GM23338 (cell line): ENCODE measurements at regions not wholly inside any gene's neighbourhood (a gene's known extent, or its start where the extent isn't known, plus 50 kb on each side); places are given as distances from the start of the nearest gene placed in this dataset.

Source experiments
- CREB1 ChIP-seq: fragments of 250-450 bp; sonication (Bioruptor Pico); IDR thresholded peaks from 2 replicates; pipeline ENCODE4 v1.5.0; 2020; ENCODE audit warnings: low read depth, mild to moderate bottlenecking, moderate library complexity
- EZH2phosphoT487 ChIP-seq: fragments of 200-600 bp; sonication (generic); IDR thresholded peaks from one replicate; pipeline ENCODE4 v1.8.1; 2018; ENCODE audit warnings: antibody characterized with exemption; ENCODE audit not compliant: unreplicated experiment
- JUNB ChIP-seq: IDR thresholded peaks from one replicate; pipeline ENCODE4 v1.6.1; 2016; ENCODE audit warnings: antibody characterized with exemption; ENCODE audit not compliant: unreplicated experiment
- NANOG ChIP-seq: IDR thresholded peaks from 2 replicates; pipeline ENCODE4 v1.6.1; 2016; ENCODE audit warnings: antibody characterized with exemption, borderline replicate concordance
- POLR2AphosphoS5 ChIP-seq: IDR thresholded peaks from 2 replicates; pipeline ENCODE4 v1.6.1; 2016; ENCODE audit warnings: antibody characterized with exemption, low read depth
- STAT1 ChIP-seq: IDR thresholded peaks from one replicate; pipeline ENCODE4 v1.6.1; 2016; ENCODE audit warnings: antibody characterized with exemption; ENCODE audit not compliant: unreplicated experiment
- ZNF114 ChIP-seq: fragments of 250-450 bp; sonication (Bioruptor Pico); IDR thresholded peaks from 2 replicates; pipeline ENCODE4 v1.5.0; 2020; ENCODE audit warnings: mild to moderate bottlenecking, moderate library complexity
- ZNF331 ChIP-seq: fragments of 250-450 bp; sonication (Bioruptor Pico); IDR thresholded peaks from 2 replicates; pipeline ENCODE4 v1.5.0; 2020; ENCODE audit warnings: low read depth, mild to moderate bottlenecking, moderate library complexity
- TF ChIP-seq, protein P1 (sequence below): fragments of 250-450 bp; sonication (Bioruptor Pico); IDR thresholded peaks from 2 replicates; pipeline ENCODE4 v1.5.0; 2020; ENCODE audit warnings: mild to moderate bottlenecking, moderate library complexity
- TF ChIP-seq, protein P2 (sequence below): IDR thresholded peaks from 2 replicates; pipeline ENCODE4 v1.6.1; 2016; ENCODE audit warnings: antibody characterized with exemption
- TF ChIP-seq, protein P3 (sequence below): IDR thresholded peaks from one replicate; pipeline ENCODE4 v1.6.1; 2018; ENCODE audit warnings: antibody characterized with exemption; ENCODE audit not compliant: unreplicated experiment

DNA sequence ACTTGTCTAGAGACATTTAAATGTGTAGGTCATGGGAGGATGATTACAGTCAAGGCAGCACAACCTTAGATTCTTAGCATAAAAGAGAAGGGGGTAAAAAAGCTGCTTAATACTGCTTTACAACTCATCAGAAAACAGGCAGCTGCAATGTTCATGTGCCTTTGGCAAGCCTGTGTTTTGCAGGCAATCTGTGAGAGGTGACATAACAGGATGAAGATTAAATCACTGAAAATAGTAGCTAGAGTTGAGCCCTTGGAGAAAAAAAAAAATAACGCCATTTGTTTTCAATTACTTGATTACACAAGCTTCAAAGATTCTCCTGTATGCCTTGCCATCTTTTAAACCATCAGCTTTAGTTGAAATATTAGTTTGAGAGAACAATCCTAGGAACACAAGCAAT lies 847.6 kb upstream of the LCORL start (continued):
- TF ChIP-seq, protein P1, sequence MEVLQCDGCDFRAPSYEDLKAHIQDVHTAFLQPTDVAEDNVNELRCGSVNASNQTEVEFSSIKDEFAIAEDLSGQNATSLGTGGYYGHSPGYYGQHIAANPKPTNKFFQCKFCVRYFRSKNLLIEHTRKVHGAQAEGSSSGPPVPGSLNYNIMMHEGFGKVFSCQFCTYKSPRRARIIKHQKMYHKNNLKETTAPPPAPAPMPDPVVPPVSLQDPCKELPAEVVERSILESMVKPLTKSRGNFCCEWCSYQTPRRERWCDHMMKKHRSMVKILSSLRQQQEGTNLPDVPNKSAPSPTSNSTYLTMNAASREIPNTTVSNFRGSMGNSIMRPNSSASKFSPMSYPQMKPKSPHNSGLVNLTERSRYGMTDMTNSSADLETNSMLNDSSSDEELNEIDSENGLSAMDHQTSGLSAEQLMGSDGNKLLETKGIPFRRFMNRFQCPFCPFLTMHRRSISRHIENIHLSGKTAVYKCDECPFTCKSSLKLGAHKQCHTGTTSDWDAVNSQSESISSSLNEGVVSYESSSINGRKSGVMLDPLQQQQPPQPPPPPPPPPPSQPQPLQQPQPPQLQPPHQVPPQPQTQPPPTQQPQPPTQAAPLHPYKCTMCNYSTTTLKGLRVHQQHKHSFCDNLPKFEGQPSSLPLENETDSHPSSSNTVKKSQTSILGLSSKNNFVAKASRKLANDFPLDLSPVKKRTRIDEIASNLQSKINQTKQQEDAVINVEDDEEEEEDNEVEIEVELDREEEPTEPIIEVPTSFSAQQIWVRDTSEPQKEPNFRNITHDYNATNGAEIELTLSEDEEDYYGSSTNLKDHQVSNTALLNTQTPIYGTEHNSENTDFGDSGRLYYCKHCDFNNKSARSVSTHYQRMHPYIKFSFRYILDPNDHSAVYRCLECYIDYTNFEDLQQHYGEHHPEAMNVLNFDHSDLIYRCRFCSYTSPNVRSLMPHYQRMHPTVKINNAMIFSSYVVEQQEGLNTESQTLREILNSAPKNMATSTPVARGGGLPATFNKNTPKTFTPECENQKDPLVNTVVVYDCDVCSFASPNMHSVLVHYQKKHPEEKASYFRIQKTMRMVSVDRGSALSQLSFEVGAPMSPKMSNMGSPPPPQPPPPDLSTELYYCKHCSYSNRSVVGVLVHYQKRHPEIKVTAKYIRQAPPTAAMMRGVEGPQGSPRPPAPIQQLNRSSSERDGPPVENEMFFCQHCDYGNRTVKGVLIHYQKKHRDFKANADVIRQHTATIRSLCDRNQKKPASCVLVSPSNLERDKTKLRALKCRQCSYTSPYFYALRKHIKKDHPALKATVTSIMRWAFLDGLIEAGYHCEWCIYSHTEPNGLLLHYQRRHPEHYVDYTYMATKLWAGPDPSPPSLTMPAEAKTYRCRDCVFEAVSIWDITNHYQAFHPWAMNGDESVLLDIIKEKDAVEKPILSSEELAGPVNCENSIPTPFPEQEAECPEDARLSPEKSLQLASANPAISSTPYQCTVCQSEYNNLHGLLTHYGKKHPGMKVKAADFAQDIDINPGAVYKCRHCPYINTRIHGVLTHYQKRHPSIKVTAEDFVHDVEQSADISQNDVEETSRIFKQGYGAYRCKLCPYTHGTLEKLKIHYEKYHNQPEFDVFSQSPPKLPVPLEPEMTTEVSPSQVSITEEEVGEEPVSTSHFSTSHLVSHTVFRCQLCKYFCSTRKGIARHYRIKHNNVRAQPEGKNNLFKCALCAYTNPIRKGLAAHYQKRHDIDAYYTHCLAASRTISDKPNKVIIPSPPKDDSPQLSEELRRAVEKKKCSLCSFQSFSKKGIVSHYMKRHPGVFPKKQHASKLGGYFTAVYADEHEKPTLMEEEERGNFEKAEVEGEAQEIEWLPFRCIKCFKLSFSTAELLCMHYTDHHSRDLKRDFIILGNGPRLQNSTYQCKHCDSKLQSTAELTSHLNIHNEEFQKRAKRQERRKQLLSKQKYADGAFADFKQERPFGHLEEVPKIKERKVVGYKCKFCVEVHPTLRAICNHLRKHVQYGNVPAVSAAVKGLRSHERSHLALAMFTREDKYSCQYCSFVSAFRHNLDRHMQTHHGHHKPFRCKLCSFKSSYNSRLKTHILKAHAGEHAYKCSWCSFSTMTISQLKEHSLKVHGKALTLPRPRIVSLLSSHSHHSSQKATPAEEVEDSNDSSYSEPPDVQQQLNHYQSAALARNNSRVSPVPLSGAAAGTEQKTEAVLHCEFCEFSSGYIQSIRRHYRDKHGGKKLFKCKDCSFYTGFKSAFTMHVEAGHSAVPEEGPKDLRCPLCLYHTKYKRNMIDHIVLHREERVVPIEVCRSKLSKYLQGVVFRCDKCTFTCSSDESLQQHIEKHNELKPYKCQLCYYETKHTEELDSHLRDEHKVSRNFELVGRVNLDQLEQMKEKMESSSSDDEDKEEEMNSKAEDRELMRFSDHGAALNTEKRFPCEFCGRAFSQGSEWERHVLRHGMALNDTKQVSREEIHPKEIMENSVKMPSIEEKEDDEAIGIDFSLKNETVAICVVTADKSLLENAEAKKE: no peak
- TF ChIP-seq CREB1 (CRISPR knock-in tag) (no peak), ZNF114 (CRISPR knock-in tag) (no peak), ZNF331 (CRISPR knock-in tag) (no peak), POLR2AphosphoS5 (no peak), STAT1 (no peak), NANOG (no peak), JUNB (no peak), EZH2phosphoT487 (no peak)
- TF ChIP-seq, protein P2, sequence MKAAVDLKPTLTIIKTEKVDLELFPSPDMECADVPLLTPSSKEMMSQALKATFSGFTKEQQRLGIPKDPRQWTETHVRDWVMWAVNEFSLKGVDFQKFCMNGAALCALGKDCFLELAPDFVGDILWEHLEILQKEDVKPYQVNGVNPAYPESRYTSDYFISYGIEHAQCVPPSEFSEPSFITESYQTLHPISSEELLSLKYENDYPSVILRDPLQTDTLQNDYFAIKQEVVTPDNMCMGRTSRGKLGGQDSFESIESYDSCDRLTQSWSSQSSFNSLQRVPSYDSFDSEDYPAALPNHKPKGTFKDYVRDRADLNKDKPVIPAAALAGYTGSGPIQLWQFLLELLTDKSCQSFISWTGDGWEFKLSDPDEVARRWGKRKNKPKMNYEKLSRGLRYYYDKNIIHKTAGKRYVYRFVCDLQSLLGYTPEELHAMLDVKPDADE: no peak
- TF ChIP-seq, protein P3, sequence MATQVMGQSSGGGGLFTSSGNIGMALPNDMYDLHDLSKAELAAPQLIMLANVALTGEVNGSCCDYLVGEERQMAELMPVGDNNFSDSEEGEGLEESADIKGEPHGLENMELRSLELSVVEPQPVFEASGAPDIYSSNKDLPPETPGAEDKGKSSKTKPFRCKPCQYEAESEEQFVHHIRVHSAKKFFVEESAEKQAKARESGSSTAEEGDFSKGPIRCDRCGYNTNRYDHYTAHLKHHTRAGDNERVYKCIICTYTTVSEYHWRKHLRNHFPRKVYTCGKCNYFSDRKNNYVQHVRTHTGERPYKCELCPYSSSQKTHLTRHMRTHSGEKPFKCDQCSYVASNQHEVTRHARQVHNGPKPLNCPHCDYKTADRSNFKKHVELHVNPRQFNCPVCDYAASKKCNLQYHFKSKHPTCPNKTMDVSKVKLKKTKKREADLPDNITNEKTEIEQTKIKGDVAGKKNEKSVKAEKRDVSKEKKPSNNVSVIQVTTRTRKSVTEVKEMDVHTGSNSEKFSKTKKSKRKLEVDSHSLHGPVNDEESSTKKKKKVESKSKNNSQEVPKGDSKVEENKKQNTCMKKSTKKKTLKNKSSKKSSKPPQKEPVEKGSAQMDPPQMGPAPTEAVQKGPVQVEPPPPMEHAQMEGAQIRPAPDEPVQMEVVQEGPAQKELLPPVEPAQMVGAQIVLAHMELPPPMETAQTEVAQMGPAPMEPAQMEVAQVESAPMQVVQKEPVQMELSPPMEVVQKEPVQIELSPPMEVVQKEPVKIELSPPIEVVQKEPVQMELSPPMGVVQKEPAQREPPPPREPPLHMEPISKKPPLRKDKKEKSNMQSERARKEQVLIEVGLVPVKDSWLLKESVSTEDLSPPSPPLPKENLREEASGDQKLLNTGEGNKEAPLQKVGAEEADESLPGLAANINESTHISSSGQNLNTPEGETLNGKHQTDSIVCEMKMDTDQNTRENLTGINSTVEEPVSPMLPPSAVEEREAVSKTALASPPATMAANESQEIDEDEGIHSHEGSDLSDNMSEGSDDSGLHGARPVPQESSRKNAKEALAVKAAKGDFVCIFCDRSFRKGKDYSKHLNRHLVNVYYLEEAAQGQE: no peak
